NCI-H1930 (cell line): ENCODE measurements at regions not wholly inside any gene's neighbourhood (a gene's known extent, or its start where the extent isn't known, plus 50 kb on each side); places are given as distances from the start of the nearest gene placed in this dataset.
"Not testable (repeated sequence)": the region's sequence is repeated elsewhere in the genome, so short reads cannot be mapped to it uniquely, and the experiment has no call there.

Source experiments
- DNase-seq, 2 experiments: peaks; one replicate each; lab custom pipeline; 2025; lab: John Stamatoyannopoulos, UW

DNA sequence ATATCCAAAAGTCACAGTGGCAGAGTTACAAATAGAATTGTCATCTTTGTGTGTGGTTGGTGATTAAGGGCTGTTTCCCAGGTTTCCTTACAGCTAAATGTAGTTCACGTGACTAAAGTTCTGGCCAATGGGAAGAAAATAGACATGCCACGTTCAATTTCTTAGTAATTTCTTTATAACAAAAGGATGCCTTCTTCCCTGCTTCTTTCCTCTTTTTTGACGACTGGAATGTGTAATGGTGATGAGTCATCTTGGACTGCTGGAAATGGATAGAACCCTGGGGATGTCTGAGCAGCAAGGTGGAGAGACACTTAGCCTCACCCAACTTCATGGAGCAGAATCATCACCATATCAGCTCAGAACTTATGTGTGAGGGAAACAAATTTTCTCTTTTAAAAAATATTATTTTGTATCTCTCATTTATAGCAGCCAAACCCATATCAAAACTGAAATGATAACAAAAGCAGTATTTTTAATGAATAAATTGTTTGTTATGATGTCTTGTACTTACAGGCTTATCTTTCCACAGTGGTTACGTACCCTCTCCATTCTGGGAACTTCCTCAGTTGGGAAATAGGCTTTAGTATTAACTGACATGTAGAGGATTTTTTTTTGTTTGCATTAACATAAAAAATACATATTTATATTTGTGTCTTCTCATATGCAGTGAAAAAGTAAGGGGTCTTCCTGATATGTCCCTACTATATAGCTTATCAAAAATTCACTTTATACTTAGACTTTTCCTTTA is 91.1 kb upstream of the CDH2 start:
- DNase-seq = no peak

- no peak for DNase-seq
Measured at GRCh38 chr18:28267276-28267675, 90.3 kb upstream of the CDH2 start.

DNA sequence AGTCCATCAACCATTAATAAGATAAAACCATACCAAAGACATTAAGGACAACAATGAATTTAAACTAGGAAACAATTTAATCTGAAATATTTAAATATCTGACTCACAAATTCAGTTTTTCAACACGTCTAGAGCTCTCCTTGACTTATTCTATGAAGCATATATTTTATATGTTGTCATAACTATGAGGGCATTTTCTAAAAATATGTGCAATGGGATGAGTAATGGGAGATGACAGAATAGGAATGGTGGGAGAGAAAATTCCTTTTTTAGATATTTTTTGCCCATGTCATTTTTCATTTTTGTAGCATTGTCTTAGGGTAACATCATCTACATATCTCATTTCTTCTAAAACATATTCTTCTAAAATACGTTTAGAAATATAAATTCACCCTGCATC is 79.2 kb upstream of the CDH2 start:
- no peak for DNase-seq

DNA sequence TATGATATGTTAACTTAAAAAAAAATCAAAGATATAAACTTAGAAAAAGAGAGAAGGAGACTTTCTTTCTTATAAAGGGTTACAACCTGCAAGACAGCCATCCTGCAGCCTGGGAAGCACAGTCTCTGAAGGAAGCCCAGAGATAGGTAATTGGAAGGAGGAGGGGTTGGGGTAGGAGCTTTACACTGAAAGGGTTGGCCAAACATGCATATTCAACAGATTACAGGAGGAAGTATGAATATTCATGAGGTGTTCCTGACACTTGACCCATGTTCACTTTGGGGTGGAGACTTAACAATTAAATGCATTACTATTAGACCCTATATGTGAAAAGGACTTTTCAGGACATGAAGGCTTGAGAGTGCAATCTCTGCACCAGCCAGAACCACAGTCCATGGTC is 71.7 kb upstream of the CDH2 start:
- no peak for DNase-seq

GRCh38 chr18:28240626-28241025 is 63.7 kb upstream of the CDH2 start:
- DNase-seq = not testable (repeated sequence)

GRCh38 chr18:28236487-28236886 is 59.6 kb upstream of the CDH2 start:
- no peak for DNase-seq
